NCI-H2171 treated with DMSO at 0.1 percent for 48 hours (cell line): ENCODE measurements at regions not wholly inside any gene's neighbourhood (a gene's known extent, or its start where the extent isn't known, plus 50 kb on each side); places are given as distances from the start of the nearest gene placed in this dataset.
"Not testable (repeated sequence)": the region's sequence is repeated elsewhere in the genome, so short reads cannot be mapped to it uniquely, and the experiment has no call there.

Experiments used
- DNase-seq: peaks from one replicate; lab custom pipeline; 2025; lab: John Stamatoyannopoulos, UW

DNA sequence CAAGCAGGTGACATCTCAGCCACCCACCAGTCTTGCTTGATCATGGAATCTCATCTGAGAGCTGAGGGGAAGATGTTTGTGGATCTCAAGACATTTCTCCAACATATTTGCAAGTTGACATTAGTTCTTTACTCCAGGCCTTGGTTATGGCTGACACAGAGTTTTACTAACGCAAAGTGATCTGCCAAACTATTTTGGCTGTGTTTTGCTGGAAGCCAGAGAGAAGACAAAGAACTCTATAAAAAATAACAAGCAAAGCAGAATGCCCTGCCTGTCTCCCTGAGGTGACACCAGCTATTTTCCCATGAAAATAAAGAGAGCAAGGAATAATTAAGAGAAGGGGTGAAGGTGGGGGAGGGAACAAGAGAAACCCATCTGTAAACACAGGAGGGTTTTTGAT lies 286.4 kb downstream of the WDR11 start:
- no peak for DNase-seq

DNA sequence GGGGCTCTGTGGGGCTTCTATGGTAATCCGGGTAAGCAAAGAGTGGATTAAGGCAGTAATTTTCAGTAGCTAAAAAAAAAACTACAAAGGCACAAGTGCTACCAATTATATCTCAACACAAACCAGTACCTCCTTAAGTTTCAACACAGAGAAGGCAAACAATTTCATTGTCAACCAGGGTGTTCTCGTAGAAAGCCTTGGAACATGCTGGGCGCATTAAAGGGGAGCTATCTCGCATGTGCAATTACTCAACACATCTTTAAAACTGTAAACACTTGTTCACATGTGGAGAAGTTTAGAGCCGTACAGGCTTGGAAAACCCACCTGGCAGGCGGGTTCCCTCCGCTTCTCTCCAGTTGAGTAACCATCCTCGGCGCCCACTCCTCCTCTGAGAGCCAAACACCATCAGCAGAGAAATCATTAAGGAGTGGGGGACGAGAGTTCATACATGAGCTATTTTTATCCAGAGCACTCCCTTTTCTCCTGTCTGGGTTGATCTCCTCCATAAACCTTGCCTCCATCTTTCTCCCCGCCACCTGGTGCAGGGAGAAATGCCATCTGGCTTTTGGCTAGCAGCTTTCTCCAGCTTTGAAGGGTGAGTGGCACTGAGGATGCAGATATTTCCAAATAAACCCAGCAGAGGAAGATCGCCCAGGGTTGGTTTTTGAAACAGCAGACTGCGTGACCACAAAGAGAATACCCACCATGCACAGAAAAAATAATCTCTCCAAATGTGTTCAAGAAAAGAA lies 287.1 kb downstream of the WDR11 start:
- peak; percentile 78 for DNase-seq

DNA sequence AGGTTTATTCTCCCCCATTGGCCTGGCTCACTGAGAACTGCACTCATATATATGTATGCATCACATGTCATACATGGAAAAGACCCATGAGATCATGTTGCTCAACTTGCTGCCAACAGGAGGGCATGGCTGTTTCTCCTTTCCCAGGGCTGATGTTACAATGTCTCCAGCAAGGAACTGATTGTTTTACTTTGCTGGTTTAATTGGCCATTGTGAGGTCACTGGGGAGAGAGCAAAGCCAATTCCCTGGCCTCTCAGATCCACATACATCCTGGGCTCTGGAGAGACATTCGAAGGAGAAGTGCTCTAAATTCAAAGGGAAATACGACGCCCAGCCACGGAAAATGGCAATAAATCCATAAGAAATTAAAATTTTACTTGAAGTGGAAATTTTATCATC lies 287.8 kb downstream of the WDR11 start:
- DNase-seq: peak; percentile 60

DNA sequence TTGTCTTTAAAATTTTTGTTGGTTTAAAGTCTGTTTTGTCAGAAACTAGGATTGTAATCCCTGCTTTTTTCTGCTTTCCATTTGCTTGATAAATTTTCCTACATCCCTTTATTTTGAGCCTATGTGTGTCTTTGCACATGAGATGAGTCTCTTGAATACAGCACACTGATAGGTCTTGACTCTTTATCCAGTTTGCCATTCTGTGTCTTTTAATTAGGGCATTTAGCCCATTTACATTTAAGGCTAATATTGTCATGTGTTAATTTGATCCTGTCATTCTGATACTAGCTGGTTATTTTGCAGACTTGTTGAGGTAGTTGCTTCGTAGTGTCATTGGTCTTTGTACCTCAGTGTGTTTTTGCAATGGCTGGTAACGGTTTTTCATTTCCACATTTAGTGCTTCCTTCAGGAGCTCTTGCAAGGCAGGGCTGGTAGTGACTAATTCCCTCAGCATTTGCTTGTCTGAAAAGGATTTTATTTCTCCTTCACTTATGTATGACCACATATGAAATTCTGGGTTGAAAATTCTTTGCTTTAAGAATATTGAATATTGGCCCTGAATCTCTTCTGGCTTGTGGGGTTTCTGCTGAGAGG lies 294.7 kb downstream of the WDR11 start:
- DNase-seq: not testable (repeated sequence)

GRCh38 chr10:121148921-121149320 lies 297.8 kb downstream of the WDR11 start:
- no peak for DNase-seq

DNA sequence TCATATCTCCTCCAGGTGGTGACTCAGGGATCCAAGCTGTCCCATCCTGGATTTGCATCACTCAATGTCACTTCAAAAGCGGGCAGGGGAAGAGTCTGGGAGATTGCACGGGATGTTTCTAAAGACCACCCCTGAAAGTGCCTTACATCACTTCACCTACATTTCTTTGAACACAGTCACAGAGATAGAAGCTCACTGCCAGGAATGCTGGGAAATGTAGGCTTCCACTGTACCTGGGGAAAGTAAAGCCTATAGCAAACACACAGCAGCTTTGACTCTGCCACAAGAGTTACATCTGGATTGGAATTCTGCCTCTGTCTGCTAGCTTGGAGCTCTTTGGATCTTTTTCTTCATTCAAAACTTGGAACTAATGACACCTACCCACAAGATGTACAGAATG lies 300.9 kb downstream of the WDR11 start:
- no peak for DNase-seq

DNA sequence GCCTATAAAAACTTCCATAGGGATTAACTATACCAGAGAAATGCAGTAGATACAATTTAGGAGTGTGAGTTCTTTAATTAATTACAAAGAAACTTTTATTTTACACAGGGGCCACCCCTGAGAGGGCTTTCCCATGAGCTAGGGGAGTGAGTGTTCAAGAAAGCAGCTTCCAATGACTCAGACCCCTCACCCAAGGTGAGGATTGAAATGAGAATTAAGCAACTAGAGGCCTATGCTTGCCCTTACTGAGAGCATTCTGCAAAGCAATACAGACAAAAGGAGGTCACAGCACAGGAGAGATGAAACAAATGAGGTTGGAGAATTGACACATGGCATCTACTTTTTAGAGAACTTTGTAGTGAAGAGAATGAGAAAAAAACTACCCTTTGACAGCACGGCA lies 301.8 kb downstream of the WDR11 start:
- DNase-seq: no peak

DNA sequence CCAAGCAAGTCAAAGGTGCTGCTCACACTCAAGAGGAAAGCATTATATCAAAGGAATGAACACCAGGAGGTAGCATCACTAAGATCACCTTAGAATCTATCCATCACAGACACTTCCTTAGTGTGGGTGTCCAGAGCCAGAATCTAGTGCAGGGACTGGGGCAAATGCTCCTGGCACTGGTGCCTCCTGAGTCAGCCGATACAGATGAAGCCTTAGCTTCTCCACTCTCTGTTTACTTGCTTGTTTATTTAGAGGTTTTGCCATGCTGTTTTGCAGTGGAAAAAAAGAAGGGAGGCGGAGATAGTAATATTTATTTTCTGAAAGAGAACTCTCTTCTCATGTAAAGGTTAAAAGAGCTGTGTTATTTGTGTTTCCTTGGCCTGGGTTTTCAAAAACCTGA lies 303.1 kb downstream of the WDR11 start:
- DNase-seq: no peak

GRCh38 chr10:121154846-121155245 lies 303.7 kb downstream of the WDR11 start:
- no peak for DNase-seq

DNA sequence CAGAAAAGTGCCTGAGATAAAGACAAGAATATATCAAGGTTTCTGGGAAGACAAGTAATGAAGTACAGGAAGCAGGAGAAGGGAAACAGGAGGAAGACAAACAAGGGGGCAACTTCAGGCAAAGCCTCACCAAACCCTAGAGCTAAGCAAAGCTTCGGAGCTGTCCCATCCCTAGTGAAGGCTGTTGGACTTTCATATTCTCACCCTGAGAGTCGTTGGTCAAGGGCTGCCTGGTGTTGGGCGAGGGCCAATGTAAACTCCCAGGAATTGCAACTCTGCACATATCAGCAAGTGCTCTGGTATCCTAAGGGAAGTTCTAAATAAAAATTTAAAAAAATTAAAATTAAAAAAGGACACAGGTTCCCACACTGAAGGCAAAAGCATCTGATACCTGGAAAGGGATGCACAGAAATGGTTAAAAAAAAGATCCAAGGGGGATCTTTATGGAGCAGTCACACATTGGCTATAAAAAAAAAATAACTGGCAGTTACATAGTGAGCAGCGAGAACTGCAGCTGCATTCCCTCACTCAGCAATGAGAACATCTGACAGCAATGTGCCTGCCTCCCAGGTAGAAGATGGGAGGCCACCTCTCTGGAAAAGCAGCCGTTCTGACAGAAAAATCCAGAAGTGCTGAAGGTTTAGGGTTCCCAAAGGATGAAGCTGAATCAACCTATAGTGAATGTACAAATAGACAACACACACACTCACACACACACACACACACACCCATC lies 304.7 kb downstream of the WDR11 start:
- DNase-seq: no peak

DNA sequence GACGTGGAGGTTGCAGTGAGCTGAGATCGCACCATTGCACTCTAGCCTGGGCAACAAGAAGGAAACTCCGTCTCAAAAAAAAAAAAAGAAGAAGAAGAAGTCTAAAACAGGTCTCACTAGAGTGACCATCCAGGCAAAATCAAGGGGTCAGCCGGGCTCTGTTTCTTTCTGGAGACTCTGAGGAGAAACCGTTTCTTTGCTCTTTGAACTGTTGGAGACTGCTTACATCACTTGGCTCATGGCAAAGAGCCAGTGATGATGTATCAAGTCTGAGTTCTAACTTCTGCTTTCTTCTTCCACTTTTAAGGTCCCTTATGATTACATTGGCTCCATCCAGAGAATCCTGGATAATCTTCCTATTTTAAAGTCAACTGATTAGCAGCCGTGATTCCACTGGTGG lies 306.8 kb downstream of the WDR11 start:
- no peak for DNase-seq

GRCh38 chr10:121158988-121159579 lies 307.9 kb downstream of the WDR11 start:
- no peak for DNase-seq

- no peak for DNase-seq
Measured at GRCh38 chr10:121159670-121160069, 308.5 kb downstream of the WDR11 start.

- no peak for DNase-seq
Measured at GRCh38 chr10:121165276-121165675, 314.1 kb downstream of the WDR11 start.

DNA sequence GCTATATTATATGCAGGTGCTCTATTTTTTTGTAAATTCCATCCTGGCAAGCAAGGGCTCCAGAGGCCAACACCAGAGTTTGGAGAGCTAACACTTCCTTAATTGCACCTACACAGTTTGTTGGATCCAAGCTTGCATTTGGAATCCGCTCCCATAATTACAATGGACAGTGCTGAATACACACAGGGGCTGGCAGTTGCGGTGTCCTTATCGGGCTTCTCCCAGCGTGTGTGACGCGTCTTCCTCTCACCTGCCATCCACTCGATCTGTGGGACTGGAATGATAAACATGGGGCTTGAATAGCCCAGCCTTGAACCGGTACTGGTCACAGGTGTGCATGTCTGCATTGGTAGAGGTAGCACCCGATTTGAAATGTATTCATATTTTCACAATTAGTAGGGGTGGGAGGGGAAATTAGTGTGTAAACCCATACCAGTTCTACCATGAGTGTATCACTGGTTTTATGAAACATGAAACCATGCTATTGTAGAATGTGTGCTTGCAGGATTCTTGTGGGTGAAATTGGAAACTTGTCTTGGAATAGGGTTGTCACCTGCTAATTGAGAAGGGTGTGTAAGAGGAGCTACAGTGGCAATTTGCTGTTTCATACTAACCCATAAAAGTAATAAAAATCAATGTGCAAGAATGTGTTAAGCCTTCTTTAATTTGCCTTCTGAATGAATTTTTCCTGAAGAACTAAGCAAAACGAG lies 316.5 kb downstream of the WDR11 start:
- DNase-seq: peak; percentile 18

GRCh38 chr10:121168545-121169216 lies 317.5 kb downstream of the WDR11 start:
- DNase-seq: no peak

DNA sequence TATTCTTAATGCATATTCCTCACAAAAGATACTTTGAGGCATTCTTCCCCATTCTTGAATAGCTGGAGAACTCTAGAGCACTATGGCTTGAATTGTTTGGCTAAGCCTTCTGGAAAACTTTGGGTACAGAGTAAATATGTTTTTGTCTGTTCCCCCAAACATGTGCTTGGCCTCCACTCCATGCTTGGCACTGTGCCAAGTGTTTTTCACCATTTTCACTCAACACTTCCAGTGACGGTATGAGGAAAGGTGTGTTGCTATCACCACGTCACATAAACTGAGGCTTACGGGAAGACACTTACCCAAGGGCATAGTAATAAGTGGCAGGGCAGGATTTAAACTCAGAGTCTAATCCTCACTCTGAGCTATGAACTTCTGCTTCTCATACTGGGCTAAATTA lies 318.2 kb downstream of the WDR11 start:
- no peak for DNase-seq

- DNase-seq: no peak
Measured at GRCh38 chr10:121171825-121172787, 320.9 kb downstream of the WDR11 start.

DNA sequence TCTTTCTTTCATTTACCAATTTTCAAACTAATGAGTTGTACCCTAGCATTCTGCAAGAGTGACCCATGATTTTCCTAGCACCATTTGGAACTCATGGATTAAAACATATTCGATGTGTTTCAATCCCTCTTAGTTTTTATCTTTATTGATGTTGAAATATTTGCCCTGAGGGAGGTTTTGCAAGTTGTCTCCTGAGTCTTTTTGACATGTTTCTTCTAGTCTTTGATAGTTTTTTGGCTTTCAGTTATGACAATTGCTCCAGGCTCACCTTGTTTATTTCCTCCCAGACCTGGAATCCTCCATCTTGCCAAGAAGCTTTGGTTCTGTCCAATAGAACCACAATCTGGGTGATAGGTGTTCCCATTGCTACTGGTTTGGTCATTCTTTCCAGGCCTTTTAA lies 327.8 kb downstream of the WDR11 start:
- DNase-seq: no peak

- DNase-seq: no peak
Measured at GRCh38 chr10:121182219-121182618, 331.1 kb downstream of the WDR11 start.
